ENCODE measurements at regions not wholly inside any gene's neighbourhood (a gene's known extent, or its start where the extent isn't known, plus 50 kb on each side); places are given as distances from the start of the nearest gene placed in this dataset.

GRCh38 chr10:4546500-4546899, 279.5 kb upstream of the AKR1E2 start:
- no peak for TF ChIP-seq CTCF (conservative IDR thresholded peaks at IDR 0.05; ENCODE audit: low read depth, low read length)
- no peak for TF ChIP-seq EZH2 (IDR thresholded peaks at IDR 0.05; ENCODE audit: low read length, unreplicated experiment)

All from PC-3 (cell line).